ENCODE measurements at regions not wholly inside any gene's neighbourhood (a gene's known extent, or its start where the extent isn't known, plus 50 kb on each side); places are given as distances from the start of the nearest gene placed in this dataset.

- DNase-seq (ENCODE audit: low spot score) = no peak
These were observed 330.4 kb downstream of the SLC4A3 start for GRCh38 chr2:219957820-219958219.

DNA sequence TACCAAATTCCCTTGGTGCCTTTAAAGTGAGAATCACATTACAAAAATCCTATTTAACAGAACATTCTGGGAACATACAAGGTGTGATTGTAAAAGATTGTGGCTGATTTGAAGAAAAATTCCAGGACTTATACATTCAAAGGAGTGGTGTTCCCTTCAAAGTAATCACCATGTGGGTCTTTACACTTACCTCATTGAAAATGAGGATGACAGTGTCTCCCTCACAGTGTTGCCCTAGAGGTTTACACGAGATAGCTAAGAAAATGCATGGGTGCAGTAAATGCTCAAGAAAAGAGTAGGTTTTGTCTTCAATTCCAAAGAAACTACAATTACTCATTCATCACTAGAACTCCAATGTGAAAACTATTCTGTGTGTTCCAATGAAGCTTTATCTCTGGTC is 331.5 kb downstream of the SLC4A3 start:
- no peak for DNase-seq (ENCODE audit: low spot score)

DNA sequence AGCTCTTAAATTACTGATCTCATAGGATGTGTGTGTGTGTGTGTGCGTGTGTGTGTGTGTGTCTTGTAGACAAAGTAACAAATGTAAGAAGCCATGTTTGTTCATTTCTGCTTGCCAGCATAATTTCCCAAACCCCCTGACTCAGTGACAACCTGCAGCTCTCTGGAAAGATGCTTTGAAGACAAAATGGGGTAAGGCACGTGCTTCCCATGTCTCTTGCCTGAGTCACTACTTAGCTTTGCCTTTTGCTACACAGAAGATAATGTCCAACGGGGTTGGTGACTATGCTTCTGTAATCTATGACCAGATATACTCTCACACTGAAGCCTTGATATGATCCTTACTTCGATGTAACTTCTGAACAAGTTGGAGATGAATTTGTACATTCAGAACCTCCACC is 332.0 kb downstream of the SLC4A3 start:
- no peak for DNase-seq (ENCODE audit: low spot score)

GRCh38 chr2:219961947-219962498 is 334.6 kb downstream of the SLC4A3 start:
- no peak for DNase-seq (ENCODE audit: low spot score)

- DNase-seq (ENCODE audit: low spot score) = no peak
These were observed 335.4 kb downstream of the SLC4A3 start for GRCh38 chr2:219962801-219963200.

GRCh38 chr2:219965287-219966194 is 338.1 kb downstream of the SLC4A3 start:
- no peak for DNase-seq (ENCODE audit: low spot score)

DNA sequence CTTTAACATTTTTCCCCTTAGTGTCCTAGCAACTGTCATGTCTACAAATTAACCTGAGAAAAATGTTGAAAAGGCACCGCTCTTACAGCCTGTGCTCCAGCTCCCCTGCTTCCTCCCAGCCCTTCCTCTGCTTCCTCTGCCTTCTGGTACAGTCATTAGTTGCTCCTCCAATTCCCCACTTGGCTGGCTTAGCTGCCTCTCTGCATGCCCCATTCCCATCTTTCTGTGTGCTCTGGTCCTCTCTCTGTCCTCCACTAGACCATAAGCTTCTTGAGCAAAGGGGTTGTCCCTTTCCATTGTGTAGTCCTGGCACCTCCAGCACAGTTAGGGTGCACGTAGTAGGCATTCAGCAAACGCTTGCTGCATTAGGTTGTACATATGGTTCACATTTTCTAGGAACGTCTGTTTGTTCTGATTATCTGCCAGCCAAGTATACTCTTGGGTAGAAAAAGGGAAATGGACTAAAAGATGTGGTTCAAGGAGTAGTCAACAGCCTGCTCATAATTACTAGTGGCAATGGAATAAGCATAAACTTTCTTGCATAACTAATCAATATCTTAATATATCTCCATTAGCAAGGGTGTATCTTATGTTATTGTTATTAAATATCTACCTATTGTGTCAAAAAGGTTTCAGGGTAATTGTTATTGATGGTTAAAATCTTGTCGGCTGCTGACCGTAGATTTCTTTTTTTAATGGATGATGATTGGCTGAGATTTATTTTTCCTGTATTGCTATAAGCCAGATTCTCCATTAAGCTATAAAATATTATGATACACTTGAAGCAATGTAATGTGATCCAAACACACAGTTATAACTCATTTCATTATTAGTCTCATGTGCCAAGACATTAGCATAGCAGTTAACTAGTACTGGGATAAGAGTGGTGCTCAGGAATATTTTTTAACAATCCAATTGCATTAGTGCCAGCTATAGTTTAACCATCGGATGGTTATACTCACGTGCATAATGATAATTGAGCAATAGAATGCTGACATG is 340.1 kb downstream of the SLC4A3 start:
- no peak for DNase-seq (ENCODE audit: low spot score)

DNA sequence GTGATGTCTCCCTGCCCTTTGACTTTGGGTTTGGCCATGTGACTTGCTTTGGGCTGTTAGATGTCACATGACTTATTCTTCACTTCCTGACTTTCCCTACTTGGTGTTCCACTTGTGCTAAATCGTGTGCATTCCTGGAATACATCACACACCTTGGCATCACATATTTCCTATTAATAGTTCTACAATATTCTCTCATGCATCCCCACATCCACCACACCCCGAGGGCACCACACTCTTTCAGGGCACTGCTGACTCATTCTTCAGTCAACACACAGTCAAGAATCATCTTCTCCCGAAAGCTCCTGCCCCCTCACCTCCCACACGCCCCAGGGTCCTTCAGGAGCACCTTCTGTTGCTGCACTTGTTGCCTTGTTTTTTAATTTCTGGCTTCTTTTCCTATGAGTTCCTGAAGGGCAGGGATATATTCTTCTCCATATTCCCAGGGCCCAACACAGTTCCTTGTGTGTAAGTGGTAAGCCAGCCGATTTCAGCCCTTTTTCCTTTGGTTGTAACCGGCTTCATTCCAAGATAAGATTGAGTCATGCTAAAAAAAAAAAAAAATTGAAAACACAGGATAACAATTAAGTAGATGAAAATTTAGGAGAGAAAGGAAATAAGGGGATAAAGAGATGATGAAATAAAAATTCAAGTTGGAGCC is 341.4 kb downstream of the SLC4A3 start:
- DNase-seq (ENCODE audit: low spot score) = peak; percentile 19

GRCh38 chr2:219969508-219969907 is 342.1 kb downstream of the SLC4A3 start:
- DNase-seq (ENCODE audit: low spot score) = no peak

- DNase-seq (ENCODE audit: low spot score) = no peak
These were observed 345.7 kb downstream of the SLC4A3 start for GRCh38 chr2:219973136-219973535.

DNA sequence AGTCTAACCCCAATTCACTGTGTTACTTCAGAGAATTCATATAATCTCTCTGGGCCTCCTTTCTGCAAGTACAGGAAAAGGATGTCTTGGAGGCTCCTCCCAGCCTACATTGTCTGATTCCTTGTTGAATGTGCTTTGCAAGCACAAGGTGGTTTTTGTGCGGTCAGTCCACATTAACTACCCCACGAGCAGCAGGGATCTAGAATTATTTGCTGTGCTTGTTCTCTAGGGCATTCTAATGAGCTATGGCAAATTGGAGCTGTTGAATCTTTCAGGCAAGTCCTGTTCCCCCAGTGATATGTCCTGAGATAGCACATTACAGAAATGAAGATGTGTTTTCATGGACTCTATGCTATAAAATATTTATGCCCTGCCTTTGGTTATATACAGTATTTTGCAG is 349.4 kb downstream of the SLC4A3 start:
- no peak for DNase-seq (ENCODE audit: low spot score)

DNA sequence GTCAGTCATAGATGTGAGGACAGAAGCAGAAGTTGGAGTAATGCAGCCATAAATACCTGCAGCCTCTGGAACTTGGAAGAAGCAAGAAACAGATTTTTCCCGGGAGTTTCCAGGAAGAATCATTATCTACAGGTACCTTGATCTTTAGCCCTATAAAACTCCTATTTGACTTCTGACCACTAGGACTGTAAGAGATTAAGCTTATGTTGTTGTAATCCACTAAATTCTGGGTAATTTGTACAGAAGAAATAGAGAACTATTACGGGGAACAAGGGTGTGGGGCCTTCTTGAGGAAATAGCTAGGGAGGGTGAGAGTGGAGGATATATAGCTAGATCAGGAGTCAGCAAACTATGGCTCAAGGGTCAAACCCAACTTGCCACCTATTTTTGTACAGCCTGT is 353.2 kb downstream of the SLC4A3 start:
- no peak for DNase-seq (ENCODE audit: low spot score)

DNA sequence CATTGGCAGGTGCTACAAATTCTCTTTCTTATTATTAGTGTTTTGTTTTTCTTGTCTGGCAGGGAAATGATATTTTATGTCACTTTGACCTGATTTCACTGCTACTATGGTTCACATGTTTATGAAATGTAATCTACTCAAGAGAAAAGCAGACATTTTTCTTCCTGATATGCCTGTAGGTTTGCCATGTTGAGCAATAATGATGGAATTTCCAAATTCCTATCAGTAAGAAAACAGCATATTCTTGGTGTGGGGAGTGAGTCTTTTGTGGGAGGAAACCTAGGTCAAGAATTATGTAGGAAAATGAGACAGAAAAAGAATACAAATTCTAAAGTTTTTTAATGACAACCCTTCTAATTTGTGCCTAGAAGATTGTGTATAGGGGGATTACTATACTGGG is 356.4 kb downstream of the SLC4A3 start:
- DNase-seq (ENCODE audit: low spot score) = no peak

- DNase-seq (ENCODE audit: low spot score) = no peak
These were observed 357.6 kb downstream of the SLC4A3 start for GRCh38 chr2:219985017-219985416.

DNA sequence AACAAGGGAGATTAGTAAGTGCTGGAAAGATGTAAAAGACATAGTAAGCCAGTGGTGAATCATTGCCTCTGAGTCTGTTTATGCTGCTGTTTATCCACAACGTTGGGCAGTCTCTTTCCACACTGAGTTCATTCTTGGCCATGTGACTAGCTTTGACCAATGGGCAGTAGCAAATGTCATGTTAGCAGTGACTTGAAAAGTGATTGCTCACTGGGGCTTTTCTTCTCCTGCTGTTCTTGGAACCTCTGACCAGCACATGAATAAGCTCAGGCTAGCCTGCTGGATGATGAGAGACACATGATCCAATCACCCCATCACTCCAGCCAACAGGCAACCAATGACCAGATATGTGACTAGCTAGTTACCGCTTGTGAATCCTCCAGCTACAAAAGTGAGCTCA is 360.4 kb downstream of the SLC4A3 start:
- DNase-seq (ENCODE audit: low spot score) = peak; percentile 7

DNA sequence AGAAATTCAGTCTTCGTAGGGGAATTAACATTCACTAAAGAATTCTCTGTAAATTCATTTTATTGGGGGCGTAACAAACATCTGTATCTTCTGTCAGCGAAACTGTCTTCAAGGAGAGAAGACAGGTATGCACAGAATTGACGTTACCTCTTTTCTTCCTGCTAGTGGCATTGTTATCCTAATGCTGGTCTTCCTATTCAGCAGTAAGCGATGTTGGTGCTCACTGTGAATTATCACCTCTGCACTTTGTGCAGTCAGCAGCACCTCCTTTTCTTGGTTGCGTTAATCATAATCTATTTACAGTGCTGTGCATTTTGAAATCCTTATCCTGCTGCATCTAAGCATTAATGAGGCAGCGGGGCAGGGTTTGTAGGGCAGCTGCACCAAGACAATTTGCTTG is 362.3 kb downstream of the SLC4A3 start:
- DNase-seq (ENCODE audit: low spot score) = no peak

- DNase-seq (ENCODE audit: low spot score) = no peak
These were observed 363.7 kb downstream of the SLC4A3 start for GRCh38 chr2:219991116-219991515.

- DNase-seq (ENCODE audit: low spot score) = no peak
These were observed 368.0 kb downstream of the SLC4A3 start for GRCh38 chr2:219995399-219995798.

GRCh38 chr2:219995991-219996765 is 368.7 kb downstream of the SLC4A3 start:
- no peak for DNase-seq (ENCODE audit: low spot score)

GRCh38 chr2:219997341-219997851 is 370.0 kb downstream of the SLC4A3 start:
- DNase-seq (ENCODE audit: low spot score) = no peak

DNA sequence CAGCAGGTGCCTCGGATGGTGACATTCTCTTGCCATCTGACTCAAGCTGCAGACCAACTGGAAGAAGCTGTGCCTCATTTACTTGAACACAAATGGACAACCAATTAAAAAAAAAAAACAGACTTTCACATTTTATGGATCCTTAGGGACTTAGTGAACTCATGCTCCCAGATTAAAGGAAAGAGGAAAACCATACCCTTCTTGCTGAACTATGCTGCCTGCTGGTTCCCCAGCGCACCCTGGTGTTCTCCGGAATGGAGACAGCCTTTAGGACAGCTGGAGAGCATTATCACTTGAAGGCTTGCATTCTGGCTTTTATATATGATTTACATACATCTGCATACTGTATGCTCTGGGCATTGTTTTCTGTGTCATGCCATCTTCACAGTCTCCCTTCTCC is 370.7 kb downstream of the SLC4A3 start:
- DNase-seq (ENCODE audit: low spot score) = no peak
